Stimulated activated CD8-positive, alpha-beta memory T cell treated with anti-CD3 and anti-CD28 coated beads, Interleukin-15, amount 100 ng/mL, for 1 hour (primary cell): ENCODE measurements at regions not wholly inside any gene's neighbourhood (a gene's known extent, or its start where the extent isn't known, plus 50 kb on each side); places are given as distances from the start of the nearest gene placed in this dataset.

Experiments used
- DNase-seq: peaks from one replicate; pipeline ENCODE4 v3.0.0-alpha.2; 2020; ENCODE audit warnings: low read depth

GRCh38 chr14:97655169-97655948, 858.2 kb downstream of the VRK1 start:
- DNase-seq = no peak

- DNase-seq = no peak
These were observed 860.4 kb downstream of the VRK1 start for GRCh38 chr14:97657609-97658008.

- DNase-seq = no peak
These were observed 890.9 kb downstream of the VRK1 start for GRCh38 chr14:97687944-97688630.

- DNase-seq = no peak
These were observed 891.6 kb downstream of the VRK1 start for GRCh38 chr14:97688631-97689336.

GRCh38 chr14:97692084-97692483, 894.9 kb downstream of the VRK1 start:
- DNase-seq = no peak

- DNase-seq = no peak
These were observed 898.3 kb downstream of the VRK1 start for GRCh38 chr14:97695456-97695981.

GRCh38 chr14:97697772-97698171, 900.6 kb downstream of the VRK1 start:
- no peak for DNase-seq

- DNase-seq = no peak
These were observed 901.8 kb downstream of the VRK1 start for GRCh38 chr14:97699026-97699425.

- no peak for DNase-seq
These were observed 906.0 kb downstream of the VRK1 start for GRCh38 chr14:97703006-97703760.

GRCh38 chr14:97704316-97704885, 907.2 kb downstream of the VRK1 start:
- DNase-seq = no peak

- DNase-seq = no peak
These were observed 907.9 kb downstream of the VRK1 start for GRCh38 chr14:97705107-97705506.

- DNase-seq = no peak
These were observed 908.8 kb downstream of the VRK1 start for GRCh38 chr14:97705976-97706375.

GRCh38 chr14:97706819-97707218, 909.6 kb downstream of the VRK1 start:
- no peak for DNase-seq

- DNase-seq = no peak
These were observed 910.4 kb downstream of the VRK1 start for GRCh38 chr14:97707603-97708002.

- no peak for DNase-seq
These were observed 912.4 kb downstream of the VRK1 start for GRCh38 chr14:97709552-97709951.

- no peak for DNase-seq
These were observed 913.5 kb downstream of the VRK1 start for GRCh38 chr14:97710726-97711125.

- no peak for DNase-seq
These were observed 915.3 kb downstream of the VRK1 start for GRCh38 chr14:97712471-97712870.

- DNase-seq = no peak
These were observed 915.8 kb downstream of the VRK1 start for GRCh38 chr14:97713023-97713422.

- no peak for DNase-seq
These were observed 921.8 kb downstream of the VRK1 start for GRCh38 chr14:97718886-97719442.

- DNase-seq = no peak
These were observed 922.7 kb downstream of the VRK1 start for GRCh38 chr14:97719931-97720330.

GRCh38 chr14:97723351-97723750, 926.2 kb downstream of the VRK1 start:
- no peak for DNase-seq
